WI38 (cell line): ENCODE measurements at regions not wholly inside any gene's neighbourhood (a gene's known extent, or its start where the extent isn't known, plus 50 kb on each side); places are given as distances from the start of the nearest gene placed in this dataset.

Source experiments
- H3K4me3 ChIP-seq: 2 replicates; pipeline ENCODE4 v1.5.1; 2011; ENCODE audit warnings: low read depth, mild to moderate bottlenecking, control low read depth, low read length
- CTCF ChIP-seq: IDR thresholded peaks from 2 replicates; pipeline ENCODE4 v1.5.1; 2012; ENCODE audit warnings: low read depth, mild to moderate bottlenecking, control low read depth, low read length

- no peak overlapping the region for H3K4me3 ChIP-seq
- TF ChIP-seq CTCF = no peak
Measured at GRCh38 chr10:128305601-128306345, 179.6 kb upstream of the MKI67 start.

GRCh38 chr10:128306535-128306934 lies 180.3 kb upstream of the MKI67 start:
- no peak overlapping the region for H3K4me3 ChIP-seq
- TF ChIP-seq CTCF = no peak

- no peak overlapping the region for H3K4me3 ChIP-seq
Measured at GRCh38 chr10:128306966-128307365, 180.7 kb upstream of the MKI67 start.

GRCh38 chr10:128307820-128308219 lies 181.6 kb upstream of the MKI67 start:
- no peak overlapping the region for H3K4me3 ChIP-seq
- no peak for TF ChIP-seq CTCF

More at GRCh38 chr10:128306966-128307365, 180.7 kb upstream of the MKI67 start:
- TF ChIP-seq CTCF = no peak

GRCh38 chr10:128310971-128311658 lies 184.9 kb upstream of the MKI67 start:
- TF ChIP-seq CTCF = no peak
- no peak overlapping the region for H3K4me3 ChIP-seq

GRCh38 chr10:128312250-128312649 lies 186.0 kb upstream of the MKI67 start:
- no peak overlapping the region for H3K4me3 ChIP-seq
- TF ChIP-seq CTCF = no peak

GRCh38 chr10:128314686-128315085 lies 188.5 kb upstream of the MKI67 start:
- TF ChIP-seq CTCF = no peak
- H3K4me3 ChIP-seq = no peak overlapping the region
